KOPT-K1 (cell line): ENCODE measurements at regions not wholly inside any gene's neighbourhood (a gene's known extent, or its start where the extent isn't known, plus 50 kb on each side); places are given as distances from the start of the nearest gene placed in this dataset.

Source experiments
- H3K27ac ChIP-seq: fragments of 200-600 bp; sonication (generic); 2 replicates; pipeline ENCODE4 v1.5.1; 2016; ENCODE audit warnings: antibody characterized with exemption, mild to moderate bottlenecking, low read depth, low read length; ENCODE audit not compliant: poor library complexity, severe bottlenecking
- H3K36me3 ChIP-seq: fragments of 200-600 bp; sonication (generic); 2 replicates; pipeline ENCODE4 v1.5.1; 2017; ENCODE audit warnings: antibody characterized with exemption, mild to moderate bottlenecking, low read length, moderate library complexity; ENCODE audit not compliant: insufficient read depth
- H3K9me3 ChIP-seq: fragments of 200-600 bp; sonication (generic); 2 replicates; pipeline ENCODE4 v1.5.1; 2017; ENCODE audit warnings: antibody characterized with exemption, low read length, mild to moderate bottlenecking; ENCODE audit not compliant: insufficient read depth, poor library complexity, severe bottlenecking

DNA sequence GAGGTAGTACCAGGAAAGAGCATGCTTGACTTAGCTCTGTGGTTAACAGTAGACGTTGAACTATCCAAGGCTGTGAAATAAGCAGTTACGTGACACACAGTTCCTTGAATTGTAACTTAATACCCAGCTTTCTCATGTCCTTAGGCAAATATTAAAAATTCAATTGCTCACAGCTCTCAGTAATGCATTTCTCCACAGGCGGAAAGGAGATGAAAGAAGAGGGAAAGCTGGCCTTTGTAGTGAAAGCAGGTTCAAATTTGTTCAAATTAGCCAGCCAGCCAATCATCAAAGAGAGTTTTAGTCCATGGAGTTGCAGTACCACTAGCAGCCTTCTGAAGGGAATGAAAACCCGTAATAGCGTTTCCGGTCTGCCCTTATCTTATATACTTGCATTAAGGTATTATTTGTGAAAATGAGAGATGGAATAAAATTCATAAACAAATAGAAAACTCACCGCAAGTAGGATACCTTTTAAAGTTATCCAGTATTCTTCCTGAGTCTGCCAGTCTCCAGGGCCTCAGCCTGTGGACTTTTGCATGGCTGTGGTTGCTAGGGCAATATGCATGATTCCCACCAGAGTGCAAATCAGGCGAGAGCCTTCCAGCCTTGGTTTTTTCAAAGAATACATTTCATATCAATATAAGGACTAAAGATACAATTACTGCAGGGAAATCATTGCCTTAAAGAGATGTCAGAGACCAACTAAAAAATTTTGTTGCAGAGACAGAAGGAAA, 795.5 kb downstream of the TNS3 start:
- Histone ChIP-seq H3K9me3 (no peaks in the 10 kb centered on the region), H3K27ac (no peak overlapping the region), H3K36me3 (no peaks in the 10 kb centered on the region)

DNA sequence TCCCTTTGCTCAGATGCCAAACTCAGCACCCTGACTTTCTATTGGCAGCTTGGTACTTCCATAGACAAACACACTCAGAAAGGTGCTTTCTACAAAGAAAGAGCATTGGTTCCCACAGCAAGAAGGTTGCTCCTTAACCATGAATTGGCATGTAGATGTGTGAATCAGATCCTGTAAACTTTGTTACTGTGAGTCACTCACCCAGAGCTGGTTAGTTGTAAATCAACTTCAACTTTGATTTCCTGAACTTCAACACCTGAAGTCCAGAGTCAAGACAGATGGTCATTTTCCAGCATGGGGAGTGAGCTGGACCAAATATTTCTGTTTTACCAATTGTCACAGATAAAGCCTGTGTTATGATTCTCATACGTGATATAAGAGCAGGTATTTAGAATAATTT, 797.2 kb downstream of the TNS3 start:
- no peaks in the 10 kb centered on the region for H3K9me3 ChIP-seq
- no peak overlapping the region for H3K27ac ChIP-seq
- H3K36me3 ChIP-seq: no peaks in the 10 kb centered on the region

GRCh38 chr7:46781901-46782439, 799.9 kb downstream of the TNS3 start:
- H3K36me3 ChIP-seq: no peaks in the 10 kb centered on the region
- no peak overlapping the region for H3K27ac ChIP-seq
- H3K9me3 ChIP-seq: no peaks in the 10 kb centered on the region

DNA sequence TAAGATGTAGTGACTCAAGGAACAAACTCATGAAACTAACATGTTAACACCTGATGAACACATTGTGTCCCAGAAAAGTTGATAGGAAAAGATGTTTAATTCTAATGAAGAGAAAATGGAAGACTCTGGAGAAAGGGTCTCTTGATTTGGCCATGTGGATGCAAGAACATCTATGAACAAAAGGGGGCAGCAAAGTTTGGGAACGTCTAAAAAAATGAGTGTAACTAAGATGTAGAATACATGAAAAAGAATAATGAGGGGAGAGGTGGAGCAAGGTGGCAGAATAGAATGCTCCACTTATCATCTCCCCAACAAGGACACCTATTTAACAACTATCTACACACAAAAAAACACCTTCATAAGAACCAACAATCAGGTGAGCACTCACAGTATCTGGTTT, 805.1 kb downstream of the TNS3 start:
- no peak overlapping the region for H3K27ac ChIP-seq
- no peaks in the 10 kb centered on the region for H3K9me3 ChIP-seq
- no peaks in the 10 kb centered on the region for H3K36me3 ChIP-seq

DNA sequence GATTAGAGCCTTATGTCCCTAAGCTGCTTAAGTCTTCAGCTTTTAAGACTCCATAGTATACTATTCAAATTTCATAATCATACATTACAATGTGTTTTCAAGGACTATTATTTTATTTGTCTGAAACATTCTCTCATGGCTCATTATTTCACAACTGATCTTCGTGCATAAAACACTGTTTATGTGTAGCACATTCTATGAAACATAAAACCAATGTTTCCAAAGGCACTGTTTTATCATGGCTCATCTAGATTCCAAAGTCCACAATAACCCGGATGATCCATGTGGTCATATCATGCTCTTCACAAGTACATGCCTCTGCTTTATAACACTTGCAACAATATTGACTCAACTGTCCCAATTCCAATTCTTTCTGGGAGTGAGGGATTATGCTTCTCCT, 806.1 kb downstream of the TNS3 start:
- no peak overlapping the region for H3K27ac ChIP-seq
- no peaks in the 10 kb centered on the region for H3K9me3 ChIP-seq
- no peaks in the 10 kb centered on the region for H3K36me3 ChIP-seq

GRCh38 chr7:46775020-46775419, 806.9 kb downstream of the TNS3 start:
- H3K36me3 ChIP-seq: no peaks in the 10 kb centered on the region
- no peak overlapping the region for H3K27ac ChIP-seq

GRCh38 chr7:46774515-46774914, 807.4 kb downstream of the TNS3 start:
- no peaks in the 10 kb centered on the region for H3K36me3 ChIP-seq
- H3K9me3 ChIP-seq: no peaks in the 10 kb centered on the region
- no peak overlapping the region for H3K27ac ChIP-seq

More at GRCh38 chr7:46775020-46775419, 806.9 kb downstream of the TNS3 start:
- H3K9me3 ChIP-seq: no peaks in the 10 kb centered on the region

DNA sequence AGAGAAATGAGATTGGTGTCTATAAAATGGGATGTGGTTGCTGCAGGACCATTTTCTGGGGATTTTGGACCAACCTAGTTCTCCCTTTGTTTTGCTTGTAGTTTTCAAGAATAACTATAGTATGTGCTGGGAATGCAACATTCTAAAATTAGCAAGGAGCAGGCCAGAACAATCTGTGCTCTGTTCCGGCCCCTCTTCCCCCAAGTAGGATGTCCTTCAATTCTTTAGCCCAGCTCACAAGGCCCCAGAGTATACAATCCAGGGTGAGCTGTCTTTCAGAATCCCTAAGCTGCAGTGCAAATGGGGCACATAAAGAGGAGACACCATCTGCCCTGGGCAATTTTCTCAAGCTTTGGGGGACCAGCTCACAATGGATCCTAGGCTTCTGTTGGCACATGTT, 809.1 kb downstream of the TNS3 start:
- no peaks in the 10 kb centered on the region for H3K36me3 ChIP-seq
- no peak overlapping the region for H3K27ac ChIP-seq
- H3K9me3 ChIP-seq: no peaks in the 10 kb centered on the region

GRCh38 chr7:46767071-46767470, 814.8 kb downstream of the TNS3 start:
- H3K36me3 ChIP-seq: no peaks in the 10 kb centered on the region
- no peak overlapping the region for H3K27ac ChIP-seq
- H3K9me3 ChIP-seq: no peaks in the 10 kb centered on the region

DNA sequence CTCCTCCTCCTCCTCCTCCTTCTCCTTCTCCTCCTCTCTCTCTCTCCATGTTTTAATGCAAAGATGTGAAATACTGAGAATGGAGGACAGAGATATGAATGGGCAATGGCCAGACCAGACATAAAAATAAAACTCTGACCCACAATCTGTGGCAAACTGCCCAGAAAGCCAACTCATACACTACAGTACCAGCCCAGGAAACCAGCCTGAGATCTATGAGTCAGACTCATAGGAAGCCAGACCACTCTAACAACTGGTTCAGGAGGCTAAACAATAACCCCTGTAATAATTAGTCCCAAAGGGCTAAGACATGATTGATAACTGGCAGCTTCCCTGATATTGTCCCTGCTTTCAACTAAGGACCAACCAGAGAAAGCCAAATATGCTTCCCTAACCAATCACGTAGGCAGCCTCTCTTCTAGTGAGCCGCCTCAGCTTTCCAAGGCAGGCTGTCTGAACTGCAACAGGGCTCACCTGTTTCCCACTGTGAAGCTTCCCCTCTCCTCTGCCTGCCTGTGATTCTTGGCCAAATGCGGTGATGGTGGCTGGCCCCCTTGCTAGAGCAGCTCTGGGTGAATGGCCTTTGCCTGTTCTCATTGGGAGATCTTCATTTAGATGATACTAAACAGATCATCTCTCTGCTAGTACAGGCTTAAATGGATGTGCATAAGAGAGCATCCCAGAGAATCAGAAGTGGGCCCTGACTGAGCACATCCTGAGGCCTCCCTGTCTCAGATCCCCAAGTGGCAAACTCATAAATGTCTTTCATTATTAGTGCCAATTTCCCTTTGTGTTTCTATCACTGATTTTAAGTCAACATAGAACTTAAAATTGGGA, 817.6 kb downstream of the TNS3 start:
- Histone ChIP-seq H3K27ac (no peak overlapping the region), H3K9me3 (no peaks in the 10 kb centered on the region)

DNA sequence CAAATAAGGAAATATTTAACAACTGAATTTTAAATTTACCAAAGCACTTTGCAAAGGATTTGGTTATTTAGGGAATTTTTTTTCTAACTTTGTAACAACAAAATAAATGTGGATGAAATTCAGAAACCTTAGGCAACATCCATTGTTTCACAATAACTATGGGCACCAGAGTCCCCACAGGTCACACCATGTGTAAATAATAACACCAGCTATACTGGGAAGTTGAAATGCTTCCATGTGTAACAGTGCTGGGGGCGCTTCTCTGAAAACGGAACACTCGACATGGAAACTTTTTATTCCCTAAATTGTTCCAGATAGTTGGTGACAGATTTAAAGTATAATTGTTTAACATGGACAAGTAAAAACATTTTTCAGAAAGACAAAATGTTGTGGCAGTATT, 818.6 kb downstream of the TNS3 start:
- no peak overlapping the region for H3K27ac ChIP-seq
- H3K9me3 ChIP-seq: no peaks in the 10 kb centered on the region
- no peaks in the 10 kb centered on the region for H3K36me3 ChIP-seq

More for the DNA sequence above, 817.6 kb downstream of the TNS3 start:
- no peaks in the 10 kb centered on the region for H3K36me3 ChIP-seq

DNA sequence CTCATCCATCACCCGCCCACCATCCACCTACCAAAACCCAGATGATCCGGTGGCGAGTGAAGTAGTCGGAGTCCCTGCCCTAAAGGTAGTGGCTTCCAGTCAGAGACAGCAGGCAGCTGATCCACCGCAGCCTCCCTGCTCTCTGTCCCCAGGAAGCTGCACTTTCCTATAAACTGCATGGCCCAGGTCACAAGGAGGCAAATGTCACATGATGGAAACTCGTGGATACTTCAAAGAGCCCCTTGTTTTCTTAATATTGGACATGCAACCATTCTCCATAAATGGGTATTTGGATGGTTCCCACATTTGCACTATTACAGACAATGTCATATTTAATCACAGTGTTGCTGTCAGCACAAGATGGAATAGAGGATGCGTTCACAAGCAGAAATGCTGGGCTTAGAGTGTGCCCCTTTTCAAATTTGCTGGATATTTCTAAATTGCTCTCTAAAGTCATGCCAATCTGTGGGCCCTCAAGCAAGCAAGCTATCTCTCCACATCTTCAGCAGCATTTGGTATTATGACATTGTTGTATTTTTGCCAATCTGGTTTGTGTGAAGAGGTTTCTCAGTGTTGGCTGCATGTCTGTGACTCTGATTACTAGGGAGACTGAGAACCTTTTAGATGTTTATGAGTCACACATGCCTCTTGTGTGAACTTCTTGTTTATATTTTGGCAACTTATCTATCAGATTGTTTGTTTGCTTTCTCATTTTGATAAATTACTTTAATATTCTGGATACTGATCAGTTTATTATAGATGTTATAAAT, 822.0 kb downstream of the TNS3 start:
- Histone ChIP-seq H3K36me3 (no peaks in the 10 kb centered on the region), H3K27ac (no peak overlapping the region), H3K9me3 (no peaks in the 10 kb centered on the region)

GRCh38 chr7:46756996-46757395, 824.9 kb downstream of the TNS3 start:
- Histone ChIP-seq H3K27ac (no peak overlapping the region), H3K36me3 (no peaks in the 10 kb centered on the region), H3K9me3 (no peaks in the 10 kb centered on the region)

GRCh38 chr7:46756256-46756655, 825.7 kb downstream of the TNS3 start:
- Histone ChIP-seq H3K9me3 (no peaks in the 10 kb centered on the region), H3K27ac (no peak overlapping the region), H3K36me3 (no peaks in the 10 kb centered on the region)
